ENCODE measurements at regions not wholly inside any gene's neighbourhood (a gene's known extent, or its start where the extent isn't known, plus 50 kb on each side); places are given as distances from the start of the nearest gene placed in this dataset.

- TF ChIP-seq EZH2 (IDR thresholded peaks at IDR 0.05; ENCODE audit: insufficient read depth, poor library complexity, severe bottlenecking) (no peak), EZH2phosphoT487 (IDR thresholded peaks at IDR 0.05; ENCODE audit: insufficient read depth, low read depth) (no peak)
Measured at GRCh38 chr21:38925478-38925877, 119.7 kb downstream of the ETS2 start.

Measured in GM23248 (cell line).